DND-41 (cell line): ENCODE measurements at regions not wholly inside any gene's neighbourhood (a gene's known extent, or its start where the extent isn't known, plus 50 kb on each side); places are given as distances from the start of the nearest gene placed in this dataset.

Experiments used
- CTCF ChIP-seq: IDR thresholded peaks from 2 replicates; pipeline ENCODE4 v1.5.1; 2012; ENCODE audit warnings: borderline replicate concordance, low read length, moderate library complexity, mild to moderate bottlenecking; ENCODE audit not compliant: poor library complexity, severe bottlenecking; ENCODE audit errors: extremely low read depth
- EZH2 ChIP-seq: IDR thresholded peaks from 3 replicates; pipeline ENCODE4 v1.6.1; 2012; ENCODE audit warnings: borderline replicate concordance, low read depth, mild to moderate bottlenecking, moderate library complexity, low read length, inconsistent platforms; ENCODE audit not compliant: severe bottlenecking

- TF ChIP-seq CTCF = no peak
- no peak for TF ChIP-seq EZH2
Observed at GRCh38 chr2:156057647-156058046, 274.9 kb downstream of the NR4A2 start.
